ENCODE measurements at regions not wholly inside any gene's neighbourhood (a gene's known extent, or its start where the extent isn't known, plus 50 kb on each side); places are given as distances from the start of the nearest gene placed in this dataset.

- TF ChIP-seq CTCF (IDR thresholded peaks at IDR 0.05; ENCODE audit: low read depth, low read length, missing input control) = no peak
- TF ChIP-seq RXRA (IDR thresholded peaks at IDR 0.05) = no peak
- TF ChIP-seq REST (IDR thresholded peaks at IDR 0.05) = no peak
Observed at GRCh38 chr11:35057926-35058668, 80.9 kb upstream of the CD44 start.
